Heart right ventricle (tissue), 16 donors: ENCODE measurements at regions not wholly inside any gene's neighbourhood (a gene's known extent, or its start where the extent isn't known, plus 50 kb on each side); places are given as distances from the start of the nearest gene placed in this dataset.

ENCODE experiments used
- ATAC-seq, 8 donors: fragments of 200-7000 bp; cut with Tn5 transposase; one replicate each; pipeline ENCODE4 v1.9.1; 2020; ENCODE audit warnings: mild to moderate bottlenecking in 8 of 8, moderate library complexity in 8 of 8, moderate number of reproducible peaks in 1 of 8
- DNase-seq, 2 donors: peaks; one replicate each; pipeline ENCODE4 v3.0.0-alpha.2; 2020
- H3K27ac ChIP-seq, 10 donors: fragments of 200-600 bp; sonication (generic) in 2 of 10; one replicate each; pipeline versions ENCODE4 v1.5.0 to v1.8.0; 2020 to 2022; ENCODE audit warnings: mild to moderate bottlenecking in 3 of 10
- H3K27me3 ChIP-seq, 7 donors: fragments of 200-600 bp; one replicate each; pipeline ENCODE4 v1.8.0; 2021 to 2022; ENCODE audit warnings: mild to moderate bottlenecking in 2 of 7
- H3K36me3 ChIP-seq, 9 donors: fragments of 200-600 bp; sonication (generic) in 1 of 9; one replicate each; pipeline versions ENCODE4 v1.5.0 to v1.8.0; 2020 to 2022; ENCODE audit warnings: mild to moderate bottlenecking in 2 of 9
- H3K4me1 ChIP-seq, 9 donors: fragments of 200-600 bp; sonication (generic) in 1 of 9; one replicate each; pipeline versions ENCODE4 v1.5.0 to v1.8.0; 2020 to 2022; ENCODE audit warnings: mild to moderate bottlenecking in 4 of 9
- H3K4me3 ChIP-seq, 10 donors: fragments of 200-600 bp; sonication (generic) in 2 of 10; one replicate each; pipeline versions ENCODE4 v1.5.0 to v1.8.0; 2020 to 2022; ENCODE audit warnings: mild to moderate bottlenecking in 7 of 10, moderate library complexity in 2 of 10
- H3K9me3 ChIP-seq, 11 donors: fragments of 200-600 bp in 10 of 11; sonication (generic) in 2 of 11; one replicate each; pipeline versions ENCODE4 v1.5.0 to v1.8.0; 2013 to 2022; ENCODE audit warnings: mild to moderate bottlenecking in 2 of 11, control low read depth in 1 of 11, moderate library complexity in 1 of 11
- WGBS, 2 donors: extraction: QIAGEN DNeasy Blood & Tissue Kit; methylation state at CpG; one replicate each; pipeline ENCODE4 v1.1.7; 2013; ENCODE audit warnings: inconsistent platforms in 1 of 2; 5-methylcytosine and 5-hydroxymethylcytosine counted together
- intact Hi-C, 10 donors: fragments of 100-400 bp; cut with DNase I; formaldehyde crosslinking; loops; one replicate each; pipeline versions ENCODE4 v1.11.1 to v1.14.2; 2022
- TF ChIP-seq, protein P1 (sequence below), 9 donors: fragments of 200-600 bp; sonication (generic) in 2 of 9; IDR thresholded peaks; one replicate each; pipeline versions ENCODE4 v1.5.0 to v1.8.0; 2021 to 2022; ENCODE audit warnings: antibody characterized with exemption in 9 of 9, mild to moderate bottlenecking in 5 of 9, moderate library complexity in 1 of 9
- donor health status: Arrhythmogenic right ventricular cardiomyopathy.
- donor health status: ischemic (EF 13 %, LVEDD 7.1; RV severe dilation, severe dysfunction).
- donor health status: healthy with polysubstance abuse.
- donor health status: DM: no; HTN: yes; CAD: no.
- donor health status: DM: no; HTN: no; CAD: no.
- donor health status: ischemic (EF 25% LVEDD 6.9; RV normal size, moderate dysfunction).
- donor health status: ischemic (EF 25% LVEDD 5.7; RV mildly dilated, moderate dysfunction).
- donor health status: healthy.
- donor health status: DM: yes; HTN: yes; CAD: no.
- donor health status: Ischemic cardiomyopathy.
- donor health status: ischemic (EF 35%, LVEDD 5.7; RV mildly dilated, moderate dysfunction).
- donor health status: nonischemic (EF 11% LVEDD 7.7; RV severe dilation, severe dysfunction).
- donor health status: DM: yes; HTN: yes; CAD: no.
- donor health status: PGD.
- donor health status: ischemic (EF 29% LVEDD 5.4; RV normal size, mild dysfunction).
- donor health status: nonischemic (EF 23%, LVEDD 6.1; RV moderate dilation, normal function).

- DNase-seq, result no peak
- Histone ChIP-seq H3K27ac (no peak overlapping the region), H3K4me1 (peaks cover 0 to 4% (median 0%) of the 10 kb centered on the region in 9 donors), H3K4me3 (no peak overlapping the region), H3K27me3 (peaks cover 0 to 38% (median 14%) of the 10 kb centered on the region in 7 donors), H3K36me3 (no peaks in the 10 kb centered on the region), H3K9me3 (no peaks in the 10 kb centered on the region)
- no peak for ATAC-seq
- 53 to 57% methylated on average over 4 of the region's 4 CpGs for WGBS, 2 donors
- TF ChIP-seq, protein P1, sequence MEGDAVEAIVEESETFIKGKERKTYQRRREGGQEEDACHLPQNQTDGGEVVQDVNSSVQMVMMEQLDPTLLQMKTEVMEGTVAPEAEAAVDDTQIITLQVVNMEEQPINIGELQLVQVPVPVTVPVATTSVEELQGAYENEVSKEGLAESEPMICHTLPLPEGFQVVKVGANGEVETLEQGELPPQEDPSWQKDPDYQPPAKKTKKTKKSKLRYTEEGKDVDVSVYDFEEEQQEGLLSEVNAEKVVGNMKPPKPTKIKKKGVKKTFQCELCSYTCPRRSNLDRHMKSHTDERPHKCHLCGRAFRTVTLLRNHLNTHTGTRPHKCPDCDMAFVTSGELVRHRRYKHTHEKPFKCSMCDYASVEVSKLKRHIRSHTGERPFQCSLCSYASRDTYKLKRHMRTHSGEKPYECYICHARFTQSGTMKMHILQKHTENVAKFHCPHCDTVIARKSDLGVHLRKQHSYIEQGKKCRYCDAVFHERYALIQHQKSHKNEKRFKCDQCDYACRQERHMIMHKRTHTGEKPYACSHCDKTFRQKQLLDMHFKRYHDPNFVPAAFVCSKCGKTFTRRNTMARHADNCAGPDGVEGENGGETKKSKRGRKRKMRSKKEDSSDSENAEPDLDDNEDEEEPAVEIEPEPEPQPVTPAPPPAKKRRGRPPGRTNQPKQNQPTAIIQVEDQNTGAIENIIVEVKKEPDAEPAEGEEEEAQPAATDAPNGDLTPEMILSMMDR (IDR thresholded peaks at IDR 0.05), result no peak
- intact Hi-C loops, result no loop called here
Observed at GRCh38 chr20:24768201-24768636, 180.8 kb upstream of the CST7 start.

DNA sequence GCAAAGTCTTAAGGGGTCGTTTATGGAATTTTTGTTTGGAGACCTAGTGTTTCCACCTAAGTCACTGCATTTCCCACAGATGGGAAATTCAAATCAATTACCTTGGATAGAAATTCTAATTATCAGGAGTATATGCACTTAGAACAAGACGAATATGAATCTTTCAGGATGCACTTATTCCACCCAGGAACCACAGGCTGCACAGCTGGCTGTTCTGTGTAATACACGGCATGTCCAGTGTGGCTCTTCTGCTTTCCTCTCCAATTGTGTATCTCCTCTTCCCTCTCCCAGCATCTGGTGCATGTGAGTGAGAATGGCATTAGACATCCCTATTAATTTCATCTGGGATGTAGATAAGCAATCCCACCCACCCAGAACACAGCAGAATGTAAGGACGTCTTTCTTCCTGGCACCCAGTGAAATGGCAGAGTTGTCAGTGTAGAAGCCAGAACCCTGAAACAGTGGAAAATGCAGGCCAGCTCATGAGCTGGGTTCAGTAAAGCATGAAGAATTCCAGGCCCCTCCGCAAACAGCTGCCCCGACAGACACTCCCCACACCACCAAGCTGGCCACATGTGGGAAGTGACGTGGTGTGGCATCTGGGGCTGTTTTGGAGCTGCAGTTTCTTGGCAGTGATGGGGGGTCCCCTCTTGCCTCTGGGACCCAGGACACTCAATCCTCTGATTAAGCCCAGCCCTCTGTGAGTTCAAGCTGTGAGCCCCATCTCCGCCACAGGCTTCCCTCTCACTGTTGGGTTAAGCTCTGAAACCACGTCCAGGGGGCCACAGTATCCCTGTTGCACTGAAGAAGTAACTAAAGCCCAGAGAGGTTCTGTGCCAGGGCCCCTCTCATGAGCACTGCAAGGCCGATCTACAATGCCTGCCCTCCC lies 180.1 kb upstream of the CST7 start:
- Histone ChIP-seq H3K4me3 (no peak overlapping the region), H3K9me3 (no peaks in the 10 kb centered on the region), H3K36me3 (no peaks in the 10 kb centered on the region), H3K4me1 (peaks cover 0 to 4% (median 0%) of the 10 kb centered on the region in 9 donors), H3K27me3 (peaks cover 0 to 38% (median 8%) of the 10 kb centered on the region in 7 donors), H3K27ac (no peak overlapping the region)
- no peak for DNase-seq
- 75 to 77% methylated on average over 10 of the region's 10 CpGs for WGBS, 2 donors
- TF ChIP-seq, protein P1 (IDR thresholded peaks at IDR 0.05), result no peak
- intact Hi-C loops, result no loop called here
- no peak for ATAC-seq

DNA sequence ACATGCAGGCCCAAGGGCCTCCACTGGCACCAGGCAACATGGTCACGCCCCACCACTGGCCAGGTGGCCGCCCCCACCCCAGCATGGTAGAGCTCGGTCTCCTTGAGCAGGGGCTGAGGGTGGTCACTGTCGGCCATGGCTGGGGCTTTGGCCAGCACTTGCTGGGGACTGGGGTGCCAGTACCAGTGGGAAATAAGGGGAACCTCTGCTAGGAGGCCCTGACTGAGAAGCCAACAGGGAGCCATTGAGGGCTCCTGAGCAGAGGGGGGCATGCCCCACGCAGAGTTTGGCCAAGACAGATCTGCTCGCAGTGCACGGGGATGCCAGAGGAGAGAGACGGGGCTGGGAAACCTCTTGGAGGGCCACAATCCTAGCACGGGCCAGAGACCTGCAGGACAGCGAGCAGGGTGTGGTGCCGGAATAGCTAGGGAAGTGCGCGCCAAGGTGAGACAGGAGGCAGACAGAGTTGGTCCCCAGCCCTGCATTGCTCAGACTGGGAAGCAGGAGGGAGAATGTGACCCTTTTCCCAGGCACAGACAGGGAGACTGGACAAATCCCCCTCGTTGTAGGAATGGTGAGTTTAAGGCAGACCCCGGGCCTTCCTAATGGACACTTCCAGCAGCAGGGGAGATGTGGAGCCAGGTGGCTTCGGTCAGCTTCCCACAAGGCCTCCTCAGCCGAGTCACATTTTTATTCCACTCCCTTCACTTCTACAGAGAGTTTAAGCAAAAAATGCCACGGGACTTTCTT lies 179.0 kb upstream of the CST7 start:
- no peak overlapping the region for H3K27ac ChIP-seq
- H3K4me1 ChIP-seq, result peaks cover 0 to 4% (median 0%) of the 10 kb centered on the region in 9 donors
- WGBS, 2 donors, result 91 to 96% methylated on average over 18 of the region's 18 CpGs
- TF ChIP-seq, protein P1 (IDR thresholded peaks at IDR 0.05), result no peak
- peaks cover 0 to 4% (median 0%) of the 10 kb centered on the region in 11 donors for H3K9me3 ChIP-seq
- intact Hi-C loops, result loop anchor here in 1 of 10 donors (10.0 kb wide), 1 partner anchor 605 kb away; no protein-coding TSS in a partner anchor
- H3K4me3 ChIP-seq, result no peak overlapping the region
- no peak for ATAC-seq
- DNase-seq, result no peak
- no peaks in the 10 kb centered on the region for H3K36me3 ChIP-seq
- H3K27me3 ChIP-seq, result peaks cover 0 to 32% (median 6%) of the 10 kb centered on the region in 7 donors
